Transverse colon (tissue), 4 donors: ENCODE measurements at regions not wholly inside any gene's neighbourhood (a gene's known extent, or its start where the extent isn't known, plus 50 kb on each side); places are given as distances from the start of the nearest gene placed in this dataset.

Source experiments
- DNase-seq: peaks from one replicate; pipeline ENCODE4 v3.0.0-alpha.2; 2019
- H3K27ac ChIP-seq, 4 donors: fragments of 200-600 bp; sonication (generic); 2 replicates each; pipeline ENCODE4 v1.5.1; 2016 to 2018; ENCODE audit warnings: inconsistent platforms in 4 of 4
- H3K27me3 ChIP-seq: fragments of 200-600 bp; sonication (generic); 2 replicates; pipeline ENCODE4 v1.5.1; 2017; ENCODE audit warnings: inconsistent platforms
- H3K36me3 ChIP-seq, 4 donors: fragments of 200-600 bp; sonication (generic); 2 replicates each; pipeline ENCODE4 v1.5.1; 2017 to 2019; ENCODE audit warnings: inconsistent platforms in 4 of 4
- H3K4me1 ChIP-seq, 4 donors: fragments of 200-600 bp; sonication (generic); 2 replicates each; pipeline ENCODE4 v1.5.1; 2017 to 2020; ENCODE audit warnings: inconsistent platforms in 4 of 4
- H3K4me3 ChIP-seq, 4 donors: fragments of 200-600 bp; sonication (generic); 1 replicate in 1 of 4; 2 replicates in 3 of 4; pipeline versions ENCODE4 v1.5.1 to v1.6.1; 2017 to 2019; ENCODE audit warnings: inconsistent platforms in 4 of 4
- H3K9me3 ChIP-seq, 2 donors: fragments of 200-600 bp; sonication (generic); 2 replicates each; pipeline ENCODE4 v1.5.1; 2017 to 2019; ENCODE audit warnings: inconsistent platforms in 2 of 2
- CTCF ChIP-seq, 5 experiments: fragments of 200-600 bp in 3 of 5; fragments of 450-650 bp in 2 of 5; sonication (generic) in 3 of 5; IDR thresholded peaks; 1 replicate in 2 of 5; 2 replicates in 3 of 5; pipeline ENCODE4 v1.5.1; 2016 to 2017; ENCODE audit warnings: antibody characterized with exemption in 5 of 5, inconsistent platforms in 3 of 5, mild to moderate bottlenecking in 2 of 5, moderate library complexity in 1 of 5
- EP300 ChIP-seq: sonication (generic); formaldehyde crosslinking; IDR thresholded peaks from one replicate; pipeline ENCODE4 v1.6.1; 2017; ENCODE audit warnings: antibody characterized with exemption, low read depth
- POLR2A ChIP-seq: fragments of 450-650 bp; IDR thresholded peaks from one replicate; pipeline ENCODE4 v1.6.1; 2016; ENCODE audit warnings: antibody characterized with exemption, mild to moderate bottlenecking, moderate library complexity
- POLR2AphosphoS5 ChIP-seq, 3 donors: sonication (generic); formaldehyde crosslinking; IDR thresholded peaks; one replicate each; pipeline ENCODE4 v1.6.1; 2016; ENCODE audit warnings: antibody characterized with exemption in 3 of 3
- WGBS, 2 donors: methylation state at CpG; one replicate each; pipeline ENCODE4 v1.1.5; 2018; ENCODE audit warnings: low coverage in 1 of 2; 5-methylcytosine and 5-hydroxymethylcytosine counted together
- in situ Hi-C, 4 donors: fragments of 200-750 bp; cut with MboI; loops; one replicate each; pipeline versions ENCODE4 v1.15.0 to v1.15.1; 2017; ENCODE audit warnings: low sequenced_read_pairs in 3 of 4, low pct_ligation_motif_present in 1 of 4, low pct_unique_long_range_greater_than_20kb in 1 of 4
- intact Hi-C: fragments of 100-400 bp; cut with DNase I; formaldehyde crosslinking; loops from one replicate; pipeline ENCODE4 v1.15.1; 2023; ENCODE audit warnings: low total_unique reads

- no peaks in the 10 kb centered on the region for H3K36me3 ChIP-seq
- no peak overlapping the region for H3K27ac ChIP-seq
- DNase-seq: no peak
- TF ChIP-seq POLR2A (no peak), CTCF (IDR thresholded peaks at IDR 0.05) (no peak), EP300 (no peak), POLR2AphosphoS5 (IDR thresholded peaks at IDR 0.05) (no peak)
- no peak overlapping the region for H3K4me3 ChIP-seq
- in situ Hi-C loops: no loop called here
- intact Hi-C loops: no loop called here
- H3K4me1 ChIP-seq: no peaks in the 10 kb centered on the region
- H3K27me3 ChIP-seq: no peaks in the 10 kb centered on the region
- no peaks in the 10 kb centered on the region for H3K9me3 ChIP-seq
These were observed 234.9 kb upstream of the SATB1 start for GRCh38 chr3:18660059-18660458.

- no peak for DNase-seq
- H3K27ac ChIP-seq: no peak overlapping the region
These were observed 233.0 kb upstream of the SATB1 start for GRCh38 chr3:18657858-18658820.

GRCh38 chr3:18656866-18657265 is 231.7 kb upstream of the SATB1 start:
- Histone ChIP-seq H3K27me3 (no peaks in the 10 kb centered on the region), H3K4me1 (no peaks in the 10 kb centered on the region), H3K27ac (no peak overlapping the region), H3K36me3 (no peaks in the 10 kb centered on the region), H3K9me3 (no peaks in the 10 kb centered on the region), H3K4me3 (no peak overlapping the region)
- WGBS, 2 donors: 77 to 89% methylated on average over 5 of the region's 5 CpGs
- TF ChIP-seq CTCF (IDR thresholded peaks at IDR 0.05): no peak
- no peak for TF ChIP-seq POLR2A
- no peak for TF ChIP-seq POLR2AphosphoS5 (IDR thresholded peaks at IDR 0.05)
- TF ChIP-seq EP300: no peak
- no peak for DNase-seq
- in situ Hi-C loops (no loop called here), intact Hi-C loops (no loop called here)

More at GRCh38 chr3:18657858-18658820, 233.0 kb upstream of the SATB1 start:
- WGBS, 2 donors: 49 to 57% methylated on average over 5 to 6 of the region's 6 CpGs
- no peaks in the 10 kb centered on the region for H3K36me3 ChIP-seq
- no peak overlapping the region for H3K4me3 ChIP-seq
- intact Hi-C loops (no loop called here), in situ Hi-C loops (no loop called here)
- no peaks in the 10 kb centered on the region for H3K9me3 ChIP-seq
- no peaks in the 10 kb centered on the region for H3K4me1 ChIP-seq
- no peaks in the 10 kb centered on the region for H3K27me3 ChIP-seq
- TF ChIP-seq POLR2AphosphoS5 (IDR thresholded peaks at IDR 0.05) (no peak), POLR2A (no peak), CTCF (IDR thresholded peaks at IDR 0.05) (no peak), EP300 (no peak)

GRCh38 chr3:18656410-18656809 is 231.3 kb upstream of the SATB1 start:
- no peak for DNase-seq
- Histone ChIP-seq H3K4me1 (no peaks in the 10 kb centered on the region), H3K27me3 (no peaks in the 10 kb centered on the region), H3K4me3 (no peak overlapping the region), H3K27ac (no peak overlapping the region), H3K9me3 (no peaks in the 10 kb centered on the region), H3K36me3 (no peaks in the 10 kb centered on the region)
- in situ Hi-C loops (no loop called here), intact Hi-C loops (no loop called here)
- TF ChIP-seq CTCF (IDR thresholded peaks at IDR 0.05) (no peak), EP300 (no peak), POLR2A (no peak)
- 60 to 77% methylated on average over 1 to 2 of the region's 2 CpGs for WGBS, 2 donors
